MM.1S (cell line): ENCODE measurements at regions not wholly inside any gene's neighbourhood (a gene's known extent, or its start where the extent isn't known, plus 50 kb on each side); places are given as distances from the start of the nearest gene placed in this dataset.

Source experiments
- EZH2 ChIP-seq: fragments of 300-600 bp; sonication (generic); optimal IDR thresholded peaks from 2 replicates; pipeline ENCODE3; 2017; ENCODE audit warnings: low read depth, mild to moderate bottlenecking, antibody characterized with exemption, low read length, mixed read lengths
- EZH2phosphoT487 ChIP-seq: fragments of 300-600 bp; sonication (generic); IDR thresholded peaks from 2 replicates; pipeline ENCODE4 v1.6.1; 2018; ENCODE audit warnings: antibody characterized with exemption, low read length
- TF ChIP-seq, protein P1 (sequence below): fragments of 300-600 bp; sonication (generic); IDR thresholded peaks from 2 replicates; pipeline ENCODE4 v1.5.1; 2016; ENCODE audit warnings: antibody characterized with exemption, low read length, mixed read lengths

GRCh38 chr11:62071408-62071807, 52.4 kb upstream of the INCENP start:
- no peak for TF ChIP-seq EZH2
- TF ChIP-seq, protein P1, sequence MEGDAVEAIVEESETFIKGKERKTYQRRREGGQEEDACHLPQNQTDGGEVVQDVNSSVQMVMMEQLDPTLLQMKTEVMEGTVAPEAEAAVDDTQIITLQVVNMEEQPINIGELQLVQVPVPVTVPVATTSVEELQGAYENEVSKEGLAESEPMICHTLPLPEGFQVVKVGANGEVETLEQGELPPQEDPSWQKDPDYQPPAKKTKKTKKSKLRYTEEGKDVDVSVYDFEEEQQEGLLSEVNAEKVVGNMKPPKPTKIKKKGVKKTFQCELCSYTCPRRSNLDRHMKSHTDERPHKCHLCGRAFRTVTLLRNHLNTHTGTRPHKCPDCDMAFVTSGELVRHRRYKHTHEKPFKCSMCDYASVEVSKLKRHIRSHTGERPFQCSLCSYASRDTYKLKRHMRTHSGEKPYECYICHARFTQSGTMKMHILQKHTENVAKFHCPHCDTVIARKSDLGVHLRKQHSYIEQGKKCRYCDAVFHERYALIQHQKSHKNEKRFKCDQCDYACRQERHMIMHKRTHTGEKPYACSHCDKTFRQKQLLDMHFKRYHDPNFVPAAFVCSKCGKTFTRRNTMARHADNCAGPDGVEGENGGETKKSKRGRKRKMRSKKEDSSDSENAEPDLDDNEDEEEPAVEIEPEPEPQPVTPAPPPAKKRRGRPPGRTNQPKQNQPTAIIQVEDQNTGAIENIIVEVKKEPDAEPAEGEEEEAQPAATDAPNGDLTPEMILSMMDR = no peak
- no peak for TF ChIP-seq EZH2phosphoT487
